CD4-positive, alpha-beta T cell (primary cell): ENCODE measurements at regions not wholly inside any gene's neighbourhood (a gene's known extent, or its start where the extent isn't known, plus 50 kb on each side); places are given as distances from the start of the nearest gene placed in this dataset.
"Not testable (repeated sequence)": the region's sequence is repeated elsewhere in the genome, so short reads cannot be mapped to it uniquely, and the experiment has no call there.

Experiments
- ATAC-seq: fragments of 200-7000 bp; cut with Tn5 transposase; one replicate; pipeline ENCODE4 v1.10.0; 2022; ENCODE audit warnings: mild to moderate bottlenecking; ENCODE audit not compliant: poor library complexity
- CTCF ChIA-PET: fragments of 350-600 bp; sonication (Branson Sonifier 250); formaldehyde crosslinking; loops from one replicate; lab custom pipeline; 2021; ENCODE audit warnings: antibody characterized with exemption, inconsistent platforms; lab: Charles Lee
- POLR2A ChIA-PET: fragments of 350-600 bp; sonication (Branson Sonifier 250); formaldehyde crosslinking; loops from one replicate; lab custom pipeline; 2021; ENCODE audit warnings: antibody characterized with exemption, inconsistent platforms; lab: Charles Lee
- DNase-seq, 14 experiments: peaks; one replicate each; pipeline ENCODE4 v3.0.0-alpha.2; 2013 to 2020; ENCODE audit warnings: mixed read lengths in 2 of 14
- H3K27ac ChIP-seq, 2 donors: one replicate each; pipeline versions ENCODE4 v1.5.1 to v1.7.0; 2013; ENCODE audit warnings: low read length in 2 of 2, low read depth in 1 of 2, mild to moderate bottlenecking in 1 of 2
- H3K27me3 ChIP-seq, 2 experiments: 1 replicate in 1 of 2; 2 replicates in 1 of 2; pipeline versions ENCODE4 v1.6.1 to v1.7.0; 2013; ENCODE audit warnings: low read length in 2 of 2, control low read depth in 1 of 2, mild to moderate bottlenecking in 1 of 2, moderate library complexity in 1 of 2; ENCODE audit not compliant: insufficient read depth in 2 of 2, control insufficient read depth in 1 of 2
- H3K36me3 ChIP-seq: one replicate; pipeline ENCODE4 v1.6.1; 2013; ENCODE audit warnings: low read length, control low read depth; ENCODE audit not compliant: insufficient read depth
- H3K4me1 ChIP-seq: one replicate; pipeline ENCODE4 v1.6.1; 2013; ENCODE audit warnings: low read length, control low read depth; ENCODE audit not compliant: insufficient read depth
- H3K4me3 ChIP-seq: one replicate; pipeline ENCODE4 v1.5.1; 2013; ENCODE audit warnings: mild to moderate bottlenecking, low read length, moderate library complexity
- H3K9me3 ChIP-seq, 2 experiments: 1 replicate in 1 of 2; 2 replicates in 1 of 2; pipeline versions ENCODE4 v1.6.1 to v1.7.0; 2013; ENCODE audit warnings: low read length in 2 of 2, mild to moderate bottlenecking in 2 of 2, control low read depth in 1 of 2, moderate library complexity in 1 of 2; ENCODE audit not compliant: control insufficient read depth in 1 of 2, insufficient read depth in 1 of 2
- H3K27ac Mint-ChIP-seq: one replicate; pipeline ENCODE4 v1.8.0; 2020; ENCODE audit warnings: mixed read lengths
- H3K27me3 Mint-ChIP-seq: one replicate; pipeline ENCODE4 v1.8.0; 2021; ENCODE audit warnings: mixed read lengths
- H3K36me3 Mint-ChIP-seq: one replicate; pipeline ENCODE4 v1.8.0; 2021; ENCODE audit warnings: low read depth, mixed read lengths
- H3K4me1 Mint-ChIP-seq: one replicate; pipeline ENCODE4 v1.8.0; 2021; ENCODE audit warnings: low read depth, mixed read lengths
- H3K4me3 Mint-ChIP-seq: one replicate; pipeline ENCODE4 v1.8.0; 2020; ENCODE audit warnings: mild to moderate bottlenecking, mixed read lengths
- H3K9me3 Mint-ChIP-seq: one replicate; pipeline ENCODE4 v1.8.0; 2020; ENCODE audit warnings: mixed read lengths
- CTCF ChIP-seq: fragments of 200-600 bp; IDR thresholded peaks from one replicate; pipeline ENCODE4 v1.8.0; 2022; ENCODE audit warnings: antibody characterized with exemption, mild to moderate bottlenecking
- intact Hi-C, 2 experiments: fragments of 100-400 bp; cut with DNase I in 1 of 2; cut with micrococcal nuclease in 1 of 2; formaldehyde crosslinking; loops; one replicate each; pipeline versions ENCODE4 v1.15.1 to v1.9.0; 2023 to 2025; cut with DNase I, micrococcal nuclease

GRCh38 chr6:91193446-91193845, 606.6 kb upstream of the MAP3K7 start:
- DNase-seq (no peak), ATAC-seq (no peak)
- TF ChIP-seq CTCF: no peak
- no peaks in the 10 kb centered on the region for H3K27me3 Mint-ChIP-seq
- no peaks in the 10 kb centered on the region for H3K27me3 ChIP-seq
- H3K4me3 Mint-ChIP-seq: no peak overlapping the region
- H3K9me3 ChIP-seq: no peaks in the 10 kb centered on the region
- H3K4me1 Mint-ChIP-seq: no peaks in the 10 kb centered on the region
- no peak overlapping the region for H3K4me3 ChIP-seq
- H3K27ac Mint-ChIP-seq: no peak overlapping the region
- ChIA-PET POLR2A (no interaction called here), CTCF (no interaction called here)
- H3K27ac ChIP-seq: no peak overlapping the region
- H3K9me3 Mint-ChIP-seq: peaks cover 3% of the 10 kb centered on the region
- no peaks in the 10 kb centered on the region for H3K36me3 ChIP-seq
- intact Hi-C loops: no loop called here
- no peaks in the 10 kb centered on the region for H3K4me1 ChIP-seq
- no peaks in the 10 kb centered on the region for H3K36me3 Mint-ChIP-seq

DNA sequence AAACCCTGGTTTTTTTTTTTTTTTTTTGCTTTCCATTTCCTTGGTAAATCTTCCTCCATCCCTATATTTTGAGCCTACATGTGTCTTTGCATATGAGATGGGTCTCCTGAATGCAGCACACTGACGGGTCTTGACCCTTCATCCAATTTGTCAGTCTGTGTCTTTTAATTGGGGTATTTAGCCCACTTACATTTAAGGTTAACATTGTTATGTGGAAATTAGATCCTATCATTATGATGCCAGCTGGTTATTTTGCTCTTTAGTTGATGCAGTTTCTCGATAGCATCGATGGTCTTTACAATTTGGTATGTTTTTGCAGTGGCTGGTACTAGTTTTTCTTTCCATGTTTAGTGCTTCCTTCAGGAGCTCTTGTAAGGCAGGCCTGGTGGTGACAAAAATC, 603.2 kb upstream of the MAP3K7 start:
- POLR2A ChIA-PET, H3K27ac ChIP-seq, H3K27me3 ChIP-seq, H3K9me3 ChIP-seq, DNase-seq, H3K27me3 Mint-ChIP-seq, H3K36me3 ChIP-seq, ATAC-seq, H3K36me3 Mint-ChIP-seq, H3K27ac Mint-ChIP-seq, H3K4me1 ChIP-seq, intact Hi-C loops, H3K4me3 ChIP-seq, CTCF ChIA-PET, H3K4me3 Mint-ChIP-seq, H3K4me1 Mint-ChIP-seq: not testable (repeated sequence)
- H3K9me3 Mint-ChIP-seq: peaks cover 11% of the 10 kb centered on the region

GRCh38 chr6:91185072-91185471, 598.2 kb upstream of the MAP3K7 start:
- Mint-ChIP-seq H3K27ac (no peak overlapping the region), H3K4me1 (no peaks in the 10 kb centered on the region), H3K36me3 (no peaks in the 10 kb centered on the region), H3K9me3 (peaks cover 11% of the 10 kb centered on the region), H3K4me3 (no peak overlapping the region), H3K27me3 (no peaks in the 10 kb centered on the region)
- Histone ChIP-seq H3K27me3 (no peaks in the 10 kb centered on the region), H3K36me3 (no peaks in the 10 kb centered on the region), H3K9me3 (no peaks in the 10 kb centered on the region), H3K4me3 (no peak overlapping the region), H3K4me1 (no peaks in the 10 kb centered on the region), H3K27ac (no peak overlapping the region)
- ATAC-seq (no peak), DNase-seq (no peak)
- intact Hi-C loops: no loop called here
- ChIA-PET POLR2A (no interaction called here), CTCF (no interaction called here)
- TF ChIP-seq CTCF: no peak

- CTCF ChIA-PET: no interaction called here
- Mint-ChIP-seq H3K4me1 (no peaks in the 10 kb centered on the region), H3K9me3 (peaks cover 7% of the 10 kb centered on the region), H3K4me3 (no peak overlapping the region), H3K27ac (no peak overlapping the region), H3K27me3 (no peaks in the 10 kb centered on the region), H3K36me3 (no peaks in the 10 kb centered on the region)
- DNase-seq (no peak), ATAC-seq (no peak)
- no peak for TF ChIP-seq CTCF
- Histone ChIP-seq H3K4me1 (no peaks in the 10 kb centered on the region), H3K27ac (no peak overlapping the region), H3K27me3 (no peaks in the 10 kb centered on the region), H3K9me3 (no peaks in the 10 kb centered on the region), H3K4me3 (no peak overlapping the region), H3K36me3 (no peaks in the 10 kb centered on the region)
- POLR2A ChIA-PET: no interaction called here
- intact Hi-C loops: no loop called here
Measured at GRCh38 chr6:91181416-91181815, 594.5 kb upstream of the MAP3K7 start.
